ENCODE measurements at regions not wholly inside any gene's neighbourhood (a gene's known extent, or its start where the extent isn't known, plus 50 kb on each side); places are given as distances from the start of the nearest gene placed in this dataset.
A peak's percentile ranks its signal among the peaks of the same experiment; 100 is the strongest.
"Not testable (repeated sequence)": the region's sequence is repeated elsewhere in the genome, so short reads cannot be mapped to it uniquely, and the experiment has no call there.

GRCh38 chr7:98770085-98770484 is 99.7 kb downstream of the TMEM130 start:
- not testable (repeated sequence) for FAIRE-seq; H3K9me3 ChIP-seq (ENCODE audit: control insufficient read depth in 2 of 2, insufficient read depth in 1 of 2, low read depth in 1 of 2, low read length in 1 of 2)
- WGBS, 3 donors = 80 to 91% (median 89%) methylated on average over 5 of the region's 5 CpGs

GRCh38 chr7:98771519-98771918 is 98.3 kb downstream of the TMEM130 start:
- no peak for FAIRE-seq
- 6 to 8% (median 7%) methylated on average over 6 of the region's 6 CpGs for WGBS, 3 donors
- H3K4me3 ChIP-seq (ENCODE audit: low read depth in 1 of 3, low read length in 3 of 3) = no peak overlapping the region

More at GRCh38 chr7:98770085-98770484, 99.7 kb downstream of the TMEM130 start:
- not testable (repeated sequence) for H3K27ac ChIP-seq (ENCODE audit: low read depth in 1 of 3, low read length in 2 of 3); DNase-seq; H3K4me1 ChIP-seq (ENCODE audit: control insufficient read depth in 3 of 3, insufficient read depth in 2 of 3, low read depth in 1 of 3, low read length in 2 of 3); H3K36me3 ChIP-seq (ENCODE audit: control insufficient read depth in 3 of 3, insufficient read depth in 2 of 3, low read depth in 1 of 3, low read length in 3 of 3); H3K27me3 ChIP-seq (ENCODE audit: control insufficient read depth in 3 of 3, insufficient read depth in 3 of 3, low read length in 3 of 3); H3K4me3 ChIP-seq (ENCODE audit: low read depth in 1 of 3, low read length in 3 of 3)

GRCh38 chr7:98771941-98772603 is 97.7 kb downstream of the TMEM130 start:
- 20 to 32% (median 28%) methylated on average over 22 of the region's 22 CpGs for WGBS, 3 donors
- no peak for FAIRE-seq

More at GRCh38 chr7:98771519-98771918, 98.3 kb downstream of the TMEM130 start:
- DNase-seq = peak; percentile 9 to 64
- no peak overlapping the region for H3K27ac ChIP-seq (ENCODE audit: low read depth in 1 of 3, low read length in 2 of 3)
- H3K27me3 ChIP-seq (ENCODE audit: control insufficient read depth in 3 of 3, insufficient read depth in 3 of 3, low read length in 3 of 3) = no peaks in the 10 kb centered on the region
- peaks cover 0 to 9% (median 0%) of the 10 kb centered on the region in 3 donors for H3K4me1 ChIP-seq (ENCODE audit: control insufficient read depth in 3 of 3, insufficient read depth in 2 of 3, low read depth in 1 of 3, low read length in 2 of 3)
- no peaks in the 10 kb centered on the region for H3K9me3 ChIP-seq (ENCODE audit: control insufficient read depth in 2 of 2, insufficient read depth in 1 of 2, low read depth in 1 of 2, low read length in 1 of 2)
- H3K36me3 ChIP-seq (ENCODE audit: control insufficient read depth in 3 of 3, insufficient read depth in 2 of 3, low read depth in 1 of 3, low read length in 3 of 3) = no peaks in the 10 kb centered on the region

GRCh38 chr7:98774884-98775283 is 94.9 kb downstream of the TMEM130 start:
- Histone ChIP-seq H3K4me1 (ENCODE audit: control insufficient read depth in 3 of 3, insufficient read depth in 2 of 3, low read depth in 1 of 3, low read length in 2 of 3) (peaks cover 0 to 9% (median 0%) of the 10 kb centered on the region in 3 donors), H3K27ac (ENCODE audit: low read depth in 1 of 3, low read length in 2 of 3) (no peak overlapping the region), H3K9me3 (ENCODE audit: control insufficient read depth in 2 of 2, insufficient read depth in 1 of 2, low read depth in 1 of 2, low read length in 1 of 2) (no peaks in the 10 kb centered on the region), H3K27me3 (ENCODE audit: control insufficient read depth in 3 of 3, insufficient read depth in 3 of 3, low read length in 3 of 3) (no peaks in the 10 kb centered on the region), H3K4me3 (ENCODE audit: low read depth in 1 of 3, low read length in 3 of 3) (no peak overlapping the region), H3K36me3 (ENCODE audit: control insufficient read depth in 3 of 3, insufficient read depth in 2 of 3, low read depth in 1 of 3, low read length in 3 of 3) (no peaks in the 10 kb centered on the region)
- 46 to 49% (median 48%) methylated on average over 4 of the region's 4 CpGs for WGBS, 3 donors
- FAIRE-seq = no peak
- DNase-seq = no peak

More at GRCh38 chr7:98771941-98772603, 97.7 kb downstream of the TMEM130 start:
- H3K27me3 ChIP-seq (ENCODE audit: control insufficient read depth in 3 of 3, insufficient read depth in 3 of 3, low read length in 3 of 3) = no peaks in the 10 kb centered on the region
- no peak overlapping the region for H3K4me3 ChIP-seq (ENCODE audit: low read depth in 1 of 3, low read length in 3 of 3)
- no peaks in the 10 kb centered on the region for H3K36me3 ChIP-seq (ENCODE audit: control insufficient read depth in 3 of 3, insufficient read depth in 2 of 3, low read depth in 1 of 3, low read length in 3 of 3)
- no peaks in the 10 kb centered on the region for H3K9me3 ChIP-seq (ENCODE audit: control insufficient read depth in 2 of 2, insufficient read depth in 1 of 2, low read depth in 1 of 2, low read length in 1 of 2)
- peaks cover 0 to 9% (median 0%) of the 10 kb centered on the region in 3 donors for H3K4me1 ChIP-seq (ENCODE audit: control insufficient read depth in 3 of 3, insufficient read depth in 2 of 3, low read depth in 1 of 3, low read length in 2 of 3)
- peak in 1 of 2 donors; percentile 23 for DNase-seq
- H3K27ac ChIP-seq (ENCODE audit: low read depth in 1 of 3, low read length in 2 of 3) = no peak overlapping the region

- no peak overlapping the region for H3K4me3 ChIP-seq (ENCODE audit: low read depth in 1 of 3, low read length in 3 of 3)
- peaks cover 0 to 5% (median 0%) of the 10 kb centered on the region in 3 donors for H3K4me1 ChIP-seq (ENCODE audit: control insufficient read depth in 3 of 3, insufficient read depth in 2 of 3, low read depth in 1 of 3, low read length in 2 of 3)
- FAIRE-seq (no peak), DNase-seq (no peak)
- no peaks in the 10 kb centered on the region for H3K27me3 ChIP-seq (ENCODE audit: control insufficient read depth in 3 of 3, insufficient read depth in 3 of 3, low read length in 3 of 3)
- H3K9me3 ChIP-seq (ENCODE audit: control insufficient read depth in 2 of 2, insufficient read depth in 1 of 2, low read depth in 1 of 2, low read length in 1 of 2) = no peaks in the 10 kb centered on the region
- H3K36me3 ChIP-seq (ENCODE audit: control insufficient read depth in 3 of 3, insufficient read depth in 2 of 3, low read depth in 1 of 3, low read length in 3 of 3) = no peaks in the 10 kb centered on the region
- H3K27ac ChIP-seq (ENCODE audit: low read depth in 1 of 3, low read length in 2 of 3) = no peak overlapping the region
- WGBS, 3 donors = 70 to 81% (median 79%) methylated on average over 9 of the region's 9 CpGs
Observed at GRCh38 chr7:98777051-98777450, 92.8 kb downstream of the TMEM130 start.

- H3K27ac ChIP-seq (ENCODE audit: low read depth in 1 of 3, low read length in 2 of 3) = no peak overlapping the region
- peak; percentile 6 to 41 for DNase-seq
- H3K4me3 ChIP-seq (ENCODE audit: low read depth in 1 of 3, low read length in 3 of 3) = no peak overlapping the region
- 18 to 57% (median 28%) methylated on average over 4 of the region's 4 CpGs for WGBS, 3 donors
- H3K27me3 ChIP-seq (ENCODE audit: control insufficient read depth in 3 of 3, insufficient read depth in 3 of 3, low read length in 3 of 3) = no peaks in the 10 kb centered on the region
- H3K4me1 ChIP-seq (ENCODE audit: control insufficient read depth in 3 of 3, insufficient read depth in 2 of 3, low read depth in 1 of 3, low read length in 2 of 3) = no peaks in the 10 kb centered on the region
- FAIRE-seq = no peak
- no peaks in the 10 kb centered on the region for H3K36me3 ChIP-seq (ENCODE audit: control insufficient read depth in 3 of 3, insufficient read depth in 2 of 3, low read depth in 1 of 3, low read length in 3 of 3)
- H3K9me3 ChIP-seq (ENCODE audit: control insufficient read depth in 2 of 2, insufficient read depth in 1 of 2, low read depth in 1 of 2, low read length in 1 of 2) = no peaks in the 10 kb centered on the region
Observed at GRCh38 chr7:98778421-98778820, 91.4 kb downstream of the TMEM130 start.

GRCh38 chr7:98779800-98780587 is 89.8 kb downstream of the TMEM130 start:
- Histone ChIP-seq H3K9me3 (ENCODE audit: control insufficient read depth in 2 of 2, insufficient read depth in 1 of 2, low read depth in 1 of 2, low read length in 1 of 2) (no peaks in the 10 kb centered on the region), H3K4me1 (ENCODE audit: control insufficient read depth in 3 of 3, insufficient read depth in 2 of 3, low read depth in 1 of 3, low read length in 2 of 3) (no peaks in the 10 kb centered on the region), H3K27me3 (ENCODE audit: control insufficient read depth in 3 of 3, insufficient read depth in 3 of 3, low read length in 3 of 3) (no peaks in the 10 kb centered on the region), H3K4me3 (ENCODE audit: low read depth in 1 of 3, low read length in 3 of 3) (no peak overlapping the region), H3K27ac (ENCODE audit: low read depth in 1 of 3, low read length in 2 of 3) (no peak overlapping the region), H3K36me3 (ENCODE audit: control insufficient read depth in 3 of 3, insufficient read depth in 2 of 3, low read depth in 1 of 3, low read length in 3 of 3) (no peaks in the 10 kb centered on the region)
- DNase-seq (peak in 1 of 2 donors; percentile 10), FAIRE-seq (no peak)
- 79 to 83% (median 80%) methylated on average over 22 of the region's 22 CpGs for WGBS, 3 donors

- FAIRE-seq = no peak
- no peak overlapping the region for H3K4me3 ChIP-seq (ENCODE audit: low read depth in 1 of 3, low read length in 3 of 3)
- 65 to 83% (median 68%) methylated on average over 11 of the region's 11 CpGs for WGBS, 3 donors
Observed at GRCh38 chr7:98784216-98784785, 85.5 kb downstream of the TMEM130 start.

More at GRCh38 chr7:98784216-98784785, 85.5 kb downstream of the TMEM130 start:
- H3K36me3 ChIP-seq (ENCODE audit: control insufficient read depth in 3 of 3, insufficient read depth in 2 of 3, low read depth in 1 of 3, low read length in 3 of 3) = no peaks in the 10 kb centered on the region
- no peak for DNase-seq
- no peaks in the 10 kb centered on the region for H3K4me1 ChIP-seq (ENCODE audit: control insufficient read depth in 3 of 3, insufficient read depth in 2 of 3, low read depth in 1 of 3, low read length in 2 of 3)
- H3K9me3 ChIP-seq (ENCODE audit: control insufficient read depth in 2 of 2, insufficient read depth in 1 of 2, low read depth in 1 of 2, low read length in 1 of 2) = no peaks in the 10 kb centered on the region
- H3K27ac ChIP-seq (ENCODE audit: low read depth in 1 of 3, low read length in 2 of 3) = no peak overlapping the region
- H3K27me3 ChIP-seq (ENCODE audit: control insufficient read depth in 3 of 3, insufficient read depth in 3 of 3, low read length in 3 of 3) = no peaks in the 10 kb centered on the region

Measured in small intestine (tissue), 7 donors.